NCI-H510A treated with DMSO at 0.1 percent for 48 hours (cell line): ENCODE measurements at regions not wholly inside any gene's neighbourhood (a gene's known extent, or its start where the extent isn't known, plus 50 kb on each side); places are given as distances from the start of the nearest gene placed in this dataset.
A peak's percentile ranks its signal among the peaks of the same experiment; 100 is the strongest.
"Not testable (repeated sequence)": the region's sequence is repeated elsewhere in the genome, so short reads cannot be mapped to it uniquely, and the experiment has no call there.

ENCODE experiments used
- DNase-seq: peaks from one replicate; lab custom pipeline; 2025; lab: John Stamatoyannopoulos, UW

- DNase-seq = no peak
Measured at GRCh38 chr10:5268743-5269142, 72.1 kb downstream of the AKR1C4 start.

GRCh38 chr10:5269791-5270190, 73.2 kb downstream of the AKR1C4 start:
- no peak for DNase-seq

GRCh38 chr10:5271526-5271925, 74.9 kb downstream of the AKR1C4 start:
- DNase-seq = no peak

- DNase-seq = no peak
Measured at GRCh38 chr10:5272065-5272803, 75.6 kb downstream of the AKR1C4 start.

GRCh38 chr10:5274795-5275194, 78.2 kb downstream of the AKR1C4 start:
- no peak for DNase-seq

- no peak for DNase-seq
Measured at GRCh38 chr10:5281356-5281755, 83.4 kb upstream of the UCN3 start.

GRCh38 chr10:5282137-5282536, 82.6 kb upstream of the UCN3 start:
- DNase-seq = no peak

GRCh38 chr10:5283305-5284158, 81.2 kb upstream of the UCN3 start:
- DNase-seq = peak; percentile 58

GRCh38 chr10:5284311-5285057, 80.3 kb upstream of the UCN3 start:
- DNase-seq = no peak

GRCh38 chr10:5285186-5285585, 79.6 kb upstream of the UCN3 start:
- no peak for DNase-seq

- DNase-seq = no peak
Measured at GRCh38 chr10:5288359-5288758, 76.4 kb upstream of the UCN3 start.

GRCh38 chr10:5289228-5289627, 75.5 kb upstream of the UCN3 start:
- DNase-seq = not testable (repeated sequence)

GRCh38 chr10:5291501-5292195, 73.1 kb upstream of the UCN3 start:
- DNase-seq = no peak

GRCh38 chr10:5292196-5292735, 72.5 kb upstream of the UCN3 start:
- DNase-seq = no peak

- DNase-seq = not testable (repeated sequence)
Measured at GRCh38 chr10:5292970-5293369, 71.8 kb upstream of the UCN3 start.

GRCh38 chr10:5293691-5294550, 70.8 kb upstream of the UCN3 start:
- DNase-seq = peak; percentile 8

GRCh38 chr10:5297466-5297865, 67.3 kb upstream of the UCN3 start:
- DNase-seq = no peak

GRCh38 chr10:5297996-5298395, 66.8 kb upstream of the UCN3 start:
- DNase-seq = no peak

- no peak for DNase-seq
Measured at GRCh38 chr10:5299950-5300349, 64.8 kb upstream of the UCN3 start.

- no peak for DNase-seq
Measured at GRCh38 chr10:5303504-5303903, 61.3 kb upstream of the UCN3 start.

GRCh38 chr10:5305374-5305773, 59.4 kb upstream of the UCN3 start:
- no peak for DNase-seq
